Body of pancreas (tissue), 4 donors: ENCODE measurements at regions not wholly inside any gene's neighbourhood (a gene's known extent, or its start where the extent isn't known, plus 50 kb on each side); places are given as distances from the start of the nearest gene placed in this dataset.
A peak's percentile ranks its signal among the peaks of the same experiment; 100 is the strongest.

Experiments used
- ATAC-seq: fragments of 150-250 bp; one replicate; pipeline ENCODE4 v1.9.1; 2016
- DNase-seq, 4 donors: peaks; one replicate each; pipeline ENCODE4 v3.0.0-alpha.2; 2019
- H3K27ac ChIP-seq, 4 donors: fragments of 200-600 bp; sonication (generic); 1 replicate in 3 of 4; 2 replicates in 1 of 4; pipeline versions ENCODE4 v1.5.1 to v1.6.1; 2016 to 2019; ENCODE audit warnings: mild to moderate bottlenecking in 1 of 4, mixed read lengths in 1 of 4, moderate library complexity in 1 of 4
- H3K27me3 ChIP-seq, 2 donors: fragments of 200-600 bp; sonication (generic); one replicate each; pipeline ENCODE4 v1.6.0; 2016; ENCODE audit warnings: mild to moderate bottlenecking in 1 of 2
- H3K36me3 ChIP-seq, 2 donors: fragments of 200-600 bp; sonication (generic); replicated peaks in 1 of 2; 2 replicates each; pipeline ENCODE4 v1.5.1; 2016; ENCODE audit warnings: low read depth in 2 of 2; ENCODE audit not compliant: insufficient read depth in 1 of 2
- H3K4me1 ChIP-seq: fragments of 200-600 bp; sonication (generic); one replicate; pipeline ENCODE4 v1.6.0; 2016
- H3K4me3 ChIP-seq, 2 donors: fragments of 200-600 bp; sonication (generic); 1 replicate in 1 of 2; 2 replicates in 1 of 2; pipeline ENCODE4 v1.5.1; 2016 to 2019
- H3K9me3 ChIP-seq, 3 donors: fragments of 200-600 bp; sonication (generic); 1 replicate in 2 of 3; 2 replicates in 1 of 3; pipeline ENCODE4 v1.5.1; 2016
- CTCF ChIP-seq, 7 experiments: fragments of 450-650 bp in 4 of 7; fragments of 200-600 bp in 3 of 7; sonication (generic) in 3 of 7; IDR thresholded peaks; one replicate each; pipeline ENCODE4 v1.5.1; 2016 to 2019; ENCODE audit warnings: antibody characterized with exemption in 7 of 7
- POLR2A ChIP-seq, 3 donors: fragments of 450-650 bp; IDR thresholded peaks; one replicate each; pipeline ENCODE4 v1.6.1; 2016; ENCODE audit warnings: antibody characterized with exemption in 3 of 3, mild to moderate bottlenecking in 2 of 3
- WGBS, 2 donors: methylation state at CpG; one replicate each; pipeline ENCODE4 v1.1.5; 2017; 5-methylcytosine and 5-hydroxymethylcytosine counted together
- intact Hi-C: fragments of 100-400 bp; cut with DNase I; formaldehyde crosslinking; loops from one replicate; pipeline ENCODE4 v1.15.1; 2023

GRCh38 chr1:84759756-84760155 is 69.5 kb upstream of the SSX2IP start:
- intact Hi-C loops = loop anchor here (10.0 kb wide), 2 partner anchors 135 to 625 kb away; no protein-coding TSS in a partner anchor
- ATAC-seq = no peak
- 75 to 87% methylated on average over 10 of the region's 10 CpGs for WGBS, 2 donors
- H3K9me3 ChIP-seq = no peaks in the 10 kb centered on the region
- H3K4me1 ChIP-seq = peaks cover 16% of the 10 kb centered on the region
- H3K27me3 ChIP-seq = no peaks in the 10 kb centered on the region
- no peaks in the 10 kb centered on the region for H3K36me3 ChIP-seq
- H3K4me3 ChIP-seq = no peak overlapping the region
- H3K27ac ChIP-seq = no peak overlapping the region
- no peak for TF ChIP-seq CTCF (IDR thresholded peaks at IDR 0.05)
- no peak for TF ChIP-seq POLR2A (IDR thresholded peaks at IDR 0.05)
- no peak for DNase-seq

GRCh38 chr1:84758968-84759491 is 68.8 kb upstream of the SSX2IP start:
- H3K9me3 ChIP-seq = no peaks in the 10 kb centered on the region
- WGBS, 2 donors = 35 to 38% methylated on average over 12 to 15 of the region's 15 CpGs
- ATAC-seq (peak; percentile 33), DNase-seq (peak in 2 of 4 donors; percentile 24 to 30)
- no peak overlapping the region for H3K27ac ChIP-seq
- H3K36me3 ChIP-seq = no peaks in the 10 kb centered on the region
- no peaks in the 10 kb centered on the region for H3K27me3 ChIP-seq
- intact Hi-C loops = loop anchor here (10.0 kb wide), 1 partner anchor 134 kb away; no protein-coding TSS in a partner anchor
- peaks cover 16% of the 10 kb centered on the region for H3K4me1 ChIP-seq
- H3K4me3 ChIP-seq = no peak overlapping the region
- TF ChIP-seq CTCF (IDR thresholded peaks at IDR 0.05) (no peak), POLR2A (IDR thresholded peaks at IDR 0.05) (no peak)

- Histone ChIP-seq H3K27ac (no peak overlapping the region), H3K4me3 (no peak overlapping the region), H3K27me3 (no peaks in the 10 kb centered on the region), H3K4me1 (peaks cover 16% of the 10 kb centered on the region), H3K36me3 (no peaks in the 10 kb centered on the region), H3K9me3 (no peaks in the 10 kb centered on the region)
- DNase-seq (no peak), ATAC-seq (no peak)
- no peak for TF ChIP-seq CTCF (IDR thresholded peaks at IDR 0.05)
- no peak for TF ChIP-seq POLR2A (IDR thresholded peaks at IDR 0.05)
- WGBS, 2 donors = 68 to 81% methylated on average over 3 of the region's 3 CpGs
- intact Hi-C loops = loop anchor here (10.0 kb wide), 1 partner anchor 134 kb away; no protein-coding TSS in a partner anchor
These were observed 68.2 kb upstream of the SSX2IP start for GRCh38 chr1:84758476-84758875.

GRCh38 chr1:84757301-84757700 is 67.0 kb upstream of the SSX2IP start:
- Histone ChIP-seq H3K27ac (no peak overlapping the region), H3K4me1 (peaks cover 8% of the 10 kb centered on the region), H3K9me3 (no peaks in the 10 kb centered on the region), H3K27me3 (no peaks in the 10 kb centered on the region), H3K36me3 (no peaks in the 10 kb centered on the region), H3K4me3 (no peak overlapping the region)
- no peak for DNase-seq
- WGBS, 2 donors = 85 to 89% methylated on average over 4 of the region's 4 CpGs
- no peak for ATAC-seq
- TF ChIP-seq POLR2A (IDR thresholded peaks at IDR 0.05) (no peak), CTCF (IDR thresholded peaks at IDR 0.05) (no peak)
- intact Hi-C loops = loop anchor here (10.0 kb wide), 1 partner anchor 132 kb away; no protein-coding TSS in a partner anchor
